ENCODE measurements at regions not wholly inside any gene's neighbourhood (a gene's known extent, or its start where the extent isn't known, plus 50 kb on each side); places are given as distances from the start of the nearest gene placed in this dataset.

GRCh38 chr20:62532921-62533320 is 57.1 kb upstream of the GATA5 start:
- FAIRE-seq (no peak), DNase-seq (ENCODE audit: low read depth in 1 of 2, low spot score in 1 of 2) (no peak), ATAC-seq (no peak)
- H3K4me1 ChIP-seq = no peaks in the 10 kb centered on the region
- TF ChIP-seq REST (IDR thresholded peaks at IDR 0.05) (no peak), HOXB13 (CRISPR knock-in tag; IDR thresholded peaks at IDR 0.05; ENCODE audit: low read depth) (no peak), TP53 (CRISPR knock-in tag; IDR thresholded peaks at IDR 0.05) (no peak), ZC3H11A (IDR thresholded peaks at IDR 0.05) (no peak), NPAS2 (CRISPR knock-in tag; IDR thresholded peaks at IDR 0.05; ENCODE audit: borderline replicate concordance) (no peak), HES2 (IDR thresholded peaks at IDR 0.05) (no peak), BCL3 (IDR thresholded peaks at IDR 0.05) (no peak), EP300 (IDR thresholded peaks at IDR 0.05) (no peak), JUN (IDR thresholded peaks at IDR 0.05) (no peak), ELK1 (IDR thresholded peaks at IDR 0.05; ENCODE audit: low read depth, low read length) (no peak), EHF (CRISPR knock-in tag; IDR thresholded peaks at IDR 0.05) (no peak), ZNF302 (CRISPR knock-in tag; IDR thresholded peaks at IDR 0.05) (no peak)
- H3K4me2 ChIP-seq = no peak overlapping the region
- H3K4me3 ChIP-seq = no peak overlapping the region
- H3K27ac ChIP-seq = no peak overlapping the region
- H3K9me3 ChIP-seq = no peaks in the 10 kb centered on the region
- 69% methylated on average over 8 of the region's 12 CpGs for WGBS (ENCODE audit: missing lambda C conversion rate)
- ChIA-PET CTCF (interaction anchor here (0.7 to 6.3 kb wide), 3 partner anchors 37 to 258 kb away, joined by 3 to 26 read pairs (median 5); no protein-coding TSS in a partner anchor), POLR2A (no interaction called here)

- DNase-seq (ENCODE audit: low read depth in 1 of 2, low spot score in 1 of 2) (no peak), FAIRE-seq (no peak), ATAC-seq (no peak)
- TF ChIP-seq HES2 (IDR thresholded peaks at IDR 0.05) (no peak), RFX5 (IDR thresholded peaks at IDR 0.05) (no peak), TFCP2L1 (CRISPR knock-in tag; IDR thresholded peaks at IDR 0.05) (no peak), CHD2 (IDR thresholded peaks at IDR 0.05; ENCODE audit: low read length, partially characterized antibody) (no peak)
- Histone ChIP-seq H3K4me3 (no peak overlapping the region), H3K4me2 (no peak overlapping the region), H3K27ac (no peak overlapping the region), H3K9me3 (no peaks in the 10 kb centered on the region), H3K4me1 (no peaks in the 10 kb centered on the region)
- 51% methylated on average over 15 of the region's 19 CpGs for WGBS (ENCODE audit: missing lambda C conversion rate)
- CTCF ChIA-PET = interaction anchor here (0.7 to 6.3 kb wide), 2 partner anchors 38 to 83 kb away, joined by 3 to 26 read pairs; no protein-coding TSS in a partner anchor
- POLR2A ChIA-PET = no interaction called here
Measured at GRCh38 chr20:62533591-62534495, 58.0 kb upstream of the GATA5 start.

All from A549 (cell line).